ENCODE measurements at regions not wholly inside any gene's neighbourhood (a gene's known extent, or its start where the extent isn't known, plus 50 kb on each side); places are given as distances from the start of the nearest gene placed in this dataset.

- Mint-ChIP-seq H3K4me3 (no peak overlapping the region), H3K9me3 (peaks cover 7% of the 10 kb centered on the region), H3K4me1 (ENCODE audit: low read depth) (no peaks in the 10 kb centered on the region), H3K36me3 (ENCODE audit: insufficient read depth) (no peaks in the 10 kb centered on the region), H3K27me3 (ENCODE audit: low read depth) (no peaks in the 10 kb centered on the region)
- ATAC-seq: peak in 1 of 2 donors; percentile 35
- no peak for DNase-seq
Observed at GRCh38 chr10:96772196-96772595, 51.9 kb upstream of the PIK3AP1 start.

GRCh38 chr10:96770987-96771386 is 50.7 kb upstream of the PIK3AP1 start:
- DNase-seq (no peak), ATAC-seq (no peak)
- no peaks in the 10 kb centered on the region for H3K27me3 Mint-ChIP-seq (ENCODE audit: low read depth)
- H3K36me3 Mint-ChIP-seq (ENCODE audit: insufficient read depth): no peaks in the 10 kb centered on the region
- H3K9me3 Mint-ChIP-seq: peaks cover 7% of the 10 kb centered on the region
- H3K4me3 Mint-ChIP-seq: no peak overlapping the region
- no peaks in the 10 kb centered on the region for H3K4me1 Mint-ChIP-seq (ENCODE audit: low read depth)
